ENCODE measurements at regions not wholly inside any gene's neighbourhood (a gene's known extent, or its start where the extent isn't known, plus 50 kb on each side); places are given as distances from the start of the nearest gene placed in this dataset.

GRCh38 chr6:167575158-167575696, 250.3 kb downstream of the TTLL2 start:
- Histone ChIP-seq H3K9ac (ENCODE audit: insufficient read depth, low read length, poor library complexity, severe bottlenecking) (no peak overlapping the region), H3K27ac (ENCODE audit: low read depth in 1 of 2, low read length in 2 of 2) (no peak overlapping the region), H3K27me3 (ENCODE audit: control insufficient read depth in 2 of 2, insufficient read depth in 2 of 2, low read length in 2 of 2) (no peaks in the 10 kb centered on the region), H2AFZ (ENCODE audit: insufficient read depth, low read depth, low read length, poor library complexity, severe bottlenecking) (no peak overlapping the region), H3K4me3 (replicated peaks in 1 of 3; ENCODE audit: low read depth in 2 of 3, low read length in 3 of 3) (no peak overlapping the region), H3K4me1 (ENCODE audit: control insufficient read depth in 1 of 2, insufficient read depth in 2 of 2, low read length in 2 of 2) (no peaks in the 10 kb centered on the region), H4K20me1 (ENCODE audit: insufficient read depth, low read length) (no peaks in the 10 kb centered on the region), H3K79me2 (ENCODE audit: insufficient read depth, low read length) (no peaks in the 10 kb centered on the region), H3K36me3 (replicated peaks in 1 of 2; ENCODE audit: control insufficient read depth in 1 of 2, insufficient read depth in 2 of 2, low read length in 2 of 2) (no peaks in the 10 kb centered on the region), H3K9me3 (replicated peaks in 1 of 2; ENCODE audit: control insufficient read depth in 1 of 2, insufficient read depth in 1 of 2, low read length in 2 of 2) (no peaks in the 10 kb centered on the region), H3K4me2 (replicated peaks; ENCODE audit: extremely low read depth, low read length, poor library complexity, severe bottlenecking) (no peak overlapping the region)
- Mint-ChIP-seq H3K4me1 (no peaks in the 10 kb centered on the region), H3K9me3 (peaks cover 0 to 9% (median 4%) of the 10 kb centered on the region in 7 donors), H3K27ac (no peak overlapping the region), H3K27me3 (ENCODE audit: low read depth in 3 of 3) (peaks cover 0 to 7% (median 1%) of the 10 kb centered on the region in 3 donors), H3K4me3 (no peak overlapping the region), H3K36me3 (no peaks in the 10 kb centered on the region)
- TF ChIP-seq CTCF (IDR thresholded peaks at IDR 0.05) = no peak
- DNase-seq = no peak
- intact Hi-C loops (cut with micrococcal nuclease) = no loop called here
- 97% methylated on average over 18 of the region's 23 CpGs for WGBS (ENCODE audit: insufficient coverage)

GRCh38 chr6:167576050-167576741, 250.5 kb upstream of the AFDN start:
- no peaks in the 10 kb centered on the region for H3K79me2 ChIP-seq (ENCODE audit: insufficient read depth, low read length)
- no peaks in the 10 kb centered on the region for H3K9me3 ChIP-seq (replicated peaks in 1 of 2; ENCODE audit: control insufficient read depth in 1 of 2, insufficient read depth in 1 of 2, low read length in 2 of 2)
- Mint-ChIP-seq H3K4me1 (no peaks in the 10 kb centered on the region), H3K4me3 (no peak overlapping the region), H3K9me3 (peaks cover 0 to 12% (median 4%) of the 10 kb centered on the region in 7 donors), H3K27ac (no peak overlapping the region), H3K27me3 (ENCODE audit: low read depth in 3 of 3) (peaks cover 0 to 5% (median 1%) of the 10 kb centered on the region in 3 donors), H3K36me3 (no peaks in the 10 kb centered on the region)
- H3K27me3 ChIP-seq (ENCODE audit: control insufficient read depth in 2 of 2, insufficient read depth in 2 of 2, low read length in 2 of 2) = no peaks in the 10 kb centered on the region
- TF ChIP-seq CTCF (IDR thresholded peaks at IDR 0.05) = no peak
- no peak for DNase-seq
- no peak overlapping the region for H3K27ac ChIP-seq (ENCODE audit: low read depth in 1 of 2, low read length in 2 of 2)
- 97% methylated on average over 20 of the region's 23 CpGs for WGBS (ENCODE audit: insufficient coverage)
- H3K36me3 ChIP-seq (replicated peaks in 1 of 2; ENCODE audit: control insufficient read depth in 1 of 2, insufficient read depth in 2 of 2, low read length in 2 of 2) = no peaks in the 10 kb centered on the region
- H2AFZ ChIP-seq (ENCODE audit: insufficient read depth, low read depth, low read length, poor library complexity, severe bottlenecking) = no peak overlapping the region
- H3K4me2 ChIP-seq (replicated peaks; ENCODE audit: extremely low read depth, low read length, poor library complexity, severe bottlenecking) = no peak overlapping the region
- no peaks in the 10 kb centered on the region for H4K20me1 ChIP-seq (ENCODE audit: insufficient read depth, low read length)
- no peaks in the 10 kb centered on the region for H3K4me1 ChIP-seq (ENCODE audit: control insufficient read depth in 1 of 2, insufficient read depth in 2 of 2, low read length in 2 of 2)
- intact Hi-C loops (cut with micrococcal nuclease) = no loop called here
- H3K4me3 ChIP-seq (replicated peaks in 1 of 3; ENCODE audit: low read depth in 2 of 3, low read length in 3 of 3) = no peak overlapping the region
- no peak overlapping the region for H3K9ac ChIP-seq (ENCODE audit: insufficient read depth, low read length, poor library complexity, severe bottlenecking)

Data from CD14-positive monocyte (primary cell).